Breast epithelium (tissue), 3 donors: ENCODE measurements at regions not wholly inside any gene's neighbourhood (a gene's known extent, or its start where the extent isn't known, plus 50 kb on each side); places are given as distances from the start of the nearest gene placed in this dataset.

Source experiments
- POLR2A ChIP-seq: fragments of 450-650 bp; IDR thresholded peaks from one replicate; pipeline ENCODE4 v1.6.1; 2016; ENCODE audit warnings: antibody characterized with exemption, mild to moderate bottlenecking, moderate library complexity
- TF ChIP-seq, protein P1 (sequence below), 3 donors: fragments of 450-650 bp; IDR thresholded peaks; one replicate each; pipeline ENCODE4 v1.5.1; 2016 to 2017; ENCODE audit warnings: antibody characterized with exemption in 3 of 3, mild to moderate bottlenecking in 3 of 3, moderate library complexity in 3 of 3

DNA sequence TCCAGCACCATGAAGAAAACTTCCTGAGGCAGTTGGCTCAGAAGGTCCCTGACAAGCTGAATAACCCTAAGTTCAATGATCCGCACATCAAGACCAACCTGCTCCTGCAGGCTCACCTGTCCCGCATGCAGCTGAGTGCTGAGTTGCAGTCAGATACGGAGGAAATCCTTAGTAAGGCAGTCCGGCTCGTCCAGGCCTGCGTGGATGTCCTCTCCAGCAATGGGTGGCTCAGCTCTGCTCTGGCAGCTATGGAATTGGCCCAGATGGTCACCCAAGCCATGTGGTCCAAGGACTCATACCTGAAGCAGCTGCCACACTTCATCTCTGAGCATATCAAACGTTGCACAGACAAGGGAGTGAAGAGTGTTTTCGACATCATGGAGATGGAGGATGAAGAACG is 88.4 kb upstream of the SMURF2 start:
- TF ChIP-seq, protein P1, sequence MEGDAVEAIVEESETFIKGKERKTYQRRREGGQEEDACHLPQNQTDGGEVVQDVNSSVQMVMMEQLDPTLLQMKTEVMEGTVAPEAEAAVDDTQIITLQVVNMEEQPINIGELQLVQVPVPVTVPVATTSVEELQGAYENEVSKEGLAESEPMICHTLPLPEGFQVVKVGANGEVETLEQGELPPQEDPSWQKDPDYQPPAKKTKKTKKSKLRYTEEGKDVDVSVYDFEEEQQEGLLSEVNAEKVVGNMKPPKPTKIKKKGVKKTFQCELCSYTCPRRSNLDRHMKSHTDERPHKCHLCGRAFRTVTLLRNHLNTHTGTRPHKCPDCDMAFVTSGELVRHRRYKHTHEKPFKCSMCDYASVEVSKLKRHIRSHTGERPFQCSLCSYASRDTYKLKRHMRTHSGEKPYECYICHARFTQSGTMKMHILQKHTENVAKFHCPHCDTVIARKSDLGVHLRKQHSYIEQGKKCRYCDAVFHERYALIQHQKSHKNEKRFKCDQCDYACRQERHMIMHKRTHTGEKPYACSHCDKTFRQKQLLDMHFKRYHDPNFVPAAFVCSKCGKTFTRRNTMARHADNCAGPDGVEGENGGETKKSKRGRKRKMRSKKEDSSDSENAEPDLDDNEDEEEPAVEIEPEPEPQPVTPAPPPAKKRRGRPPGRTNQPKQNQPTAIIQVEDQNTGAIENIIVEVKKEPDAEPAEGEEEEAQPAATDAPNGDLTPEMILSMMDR (IDR thresholded peaks at IDR 0.05): no peak
- no peak for TF ChIP-seq POLR2A
